Body of pancreas (tissue), 4 donors: ENCODE measurements at regions not wholly inside any gene's neighbourhood (a gene's known extent, or its start where the extent isn't known, plus 50 kb on each side); places are given as distances from the start of the nearest gene placed in this dataset.

Experiments used
- CTCF ChIP-seq, 7 experiments: fragments of 450-650 bp in 4 of 7; fragments of 200-600 bp in 3 of 7; sonication (generic) in 3 of 7; IDR thresholded peaks; one replicate each; pipeline ENCODE4 v1.5.1; 2016 to 2019; ENCODE audit warnings: antibody characterized with exemption in 7 of 7
- POLR2A ChIP-seq, 3 donors: fragments of 450-650 bp; IDR thresholded peaks; one replicate each; pipeline ENCODE4 v1.6.1; 2016; ENCODE audit warnings: antibody characterized with exemption in 3 of 3, mild to moderate bottlenecking in 2 of 3

- no peak for TF ChIP-seq CTCF (IDR thresholded peaks at IDR 0.05)
- no peak for TF ChIP-seq POLR2A (IDR thresholded peaks at IDR 0.05)
These were observed 1149.6 kb downstream of the IGSF11 start for GRCh38 chr3:117885011-117885441.
